ENCODE measurements at regions not wholly inside any gene's neighbourhood (a gene's known extent, or its start where the extent isn't known, plus 50 kb on each side); places are given as distances from the start of the nearest gene placed in this dataset.

- in situ Hi-C loops (cut with HindIII; ENCODE audit: low pct_unique_long_range_greater_than_20kb, low sequenced_read_pairs) = no loop called here
- TF ChIP-seq JUND (IDR thresholded peaks at IDR 0.05; ENCODE audit: low read depth) = no peak
- DNase-seq (ENCODE audit: low read depth in 1 of 2, low spot score in 1 of 2) = peak in 1 of 2 experiments; percentile 68
Measured at GRCh38 chr2:71933467-71934319, 214.0 kb downstream of the CYP26B1 start.

GRCh38 chr2:71932780-71933466, 214.7 kb downstream of the CYP26B1 start:
- DNase-seq (ENCODE audit: low read depth in 1 of 2, low spot score in 1 of 2) = no peak
- no peak for TF ChIP-seq JUND (IDR thresholded peaks at IDR 0.05; ENCODE audit: low read depth)
- in situ Hi-C loops (cut with HindIII; ENCODE audit: low pct_unique_long_range_greater_than_20kb, low sequenced_read_pairs) = no loop called here

GRCh38 chr2:71932037-71932779, 215.5 kb downstream of the CYP26B1 start:
- TF ChIP-seq JUND (IDR thresholded peaks at IDR 0.05; ENCODE audit: low read depth) = no peak
- no peak for DNase-seq (ENCODE audit: low read depth in 1 of 2, low spot score in 1 of 2)
- in situ Hi-C loops (cut with HindIII; ENCODE audit: low pct_unique_long_range_greater_than_20kb, low sequenced_read_pairs) = no loop called here

GRCh38 chr2:71930049-71930681, 217.5 kb downstream of the CYP26B1 start:
- TF ChIP-seq JUND (IDR thresholded peaks at IDR 0.05; ENCODE audit: low read depth) = no peak
- in situ Hi-C loops (cut with HindIII; ENCODE audit: low pct_unique_long_range_greater_than_20kb, low sequenced_read_pairs) = no loop called here
- DNase-seq (ENCODE audit: low read depth in 1 of 2, low spot score in 1 of 2) = peak in 1 of 2 experiments; percentile 53

GRCh38 chr2:71929482-71929772, 218.2 kb downstream of the CYP26B1 start:
- DNase-seq (ENCODE audit: low read depth in 1 of 2, low spot score in 1 of 2) = no peak
- in situ Hi-C loops (cut with HindIII; ENCODE audit: low pct_unique_long_range_greater_than_20kb, low sequenced_read_pairs) = no loop called here
- no peak for TF ChIP-seq JUND (IDR thresholded peaks at IDR 0.05; ENCODE audit: low read depth)

- DNase-seq (ENCODE audit: low read depth in 1 of 2, low spot score in 1 of 2) = no peak
- in situ Hi-C loops (cut with HindIII; ENCODE audit: low pct_unique_long_range_greater_than_20kb, low sequenced_read_pairs) = no loop called here
- TF ChIP-seq JUND (IDR thresholded peaks at IDR 0.05; ENCODE audit: low read depth) = no peak
Measured at GRCh38 chr2:71928734-71929481, 218.8 kb downstream of the CYP26B1 start.

- no peak for TF ChIP-seq JUND (IDR thresholded peaks at IDR 0.05; ENCODE audit: low read depth)
- in situ Hi-C loops (cut with HindIII; ENCODE audit: low pct_unique_long_range_greater_than_20kb, low sequenced_read_pairs) = no loop called here
- DNase-seq (ENCODE audit: low read depth in 1 of 2, low spot score in 1 of 2) = no peak
Measured at GRCh38 chr2:71927757-71928715, 219.6 kb downstream of the CYP26B1 start.

- no peak for TF ChIP-seq JUND (IDR thresholded peaks at IDR 0.05; ENCODE audit: low read depth)
- no peak for DNase-seq (ENCODE audit: low read depth in 1 of 2, low spot score in 1 of 2)
- in situ Hi-C loops (cut with HindIII; ENCODE audit: low pct_unique_long_range_greater_than_20kb, low sequenced_read_pairs) = no loop called here
Measured at GRCh38 chr2:71926876-71927756, 220.5 kb downstream of the CYP26B1 start.

GRCh38 chr2:71926089-71926447, 221.6 kb downstream of the CYP26B1 start:
- TF ChIP-seq JUND (IDR thresholded peaks at IDR 0.05; ENCODE audit: low read depth) = no peak
- in situ Hi-C loops (cut with HindIII; ENCODE audit: low pct_unique_long_range_greater_than_20kb, low sequenced_read_pairs) = no loop called here
- no peak for DNase-seq (ENCODE audit: low read depth in 1 of 2, low spot score in 1 of 2)

All from T47D (cell line).